Chondrocyte (in vitro differentiated cells): ENCODE measurements at regions not wholly inside any gene's neighbourhood (a gene's known extent, or its start where the extent isn't known, plus 50 kb on each side); places are given as distances from the start of the nearest gene placed in this dataset.

Experiments
- DNase-seq: peaks from one replicate; pipeline ENCODE4 v3.0.0; 2021; ENCODE audit warnings: mixed read lengths, low spot score
- H3K27ac Mint-ChIP-seq: one replicate; pipeline ENCODE4 v1.8.0; 2021; ENCODE audit warnings: mild to moderate bottlenecking, moderate library complexity, mixed read lengths; ENCODE audit not compliant: unreplicated experiment
- H3K27me3 Mint-ChIP-seq: 2 replicates; pipeline ENCODE4 v1.8.0; 2021; ENCODE audit warnings: low read depth, mixed read lengths
- H3K36me3 Mint-ChIP-seq: 2 replicates; pipeline ENCODE4 v1.8.0; 2021; ENCODE audit warnings: low read depth, mixed read lengths
- H3K4me1 Mint-ChIP-seq: 2 replicates; pipeline ENCODE4 v1.8.0; 2021; ENCODE audit warnings: low read depth, mild to moderate bottlenecking, mixed read lengths
- H3K4me3 Mint-ChIP-seq: one replicate; pipeline ENCODE4 v1.8.0; 2021; ENCODE audit warnings: mild to moderate bottlenecking, moderate library complexity, mixed read lengths; ENCODE audit not compliant: unreplicated experiment
- H3K9me3 Mint-ChIP-seq: 2 replicates; pipeline ENCODE4 v1.8.0; 2021; ENCODE audit warnings: low read depth, mixed read lengths
- TF ChIP-seq, protein P1 (sequence below): fragments of 200-600 bp; sonication (generic); IDR thresholded peaks from 2 replicates; pipeline ENCODE4 v1.5.0; 2021; ENCODE audit warnings: antibody characterized with exemption, mild to moderate bottlenecking, moderate library complexity

DNA sequence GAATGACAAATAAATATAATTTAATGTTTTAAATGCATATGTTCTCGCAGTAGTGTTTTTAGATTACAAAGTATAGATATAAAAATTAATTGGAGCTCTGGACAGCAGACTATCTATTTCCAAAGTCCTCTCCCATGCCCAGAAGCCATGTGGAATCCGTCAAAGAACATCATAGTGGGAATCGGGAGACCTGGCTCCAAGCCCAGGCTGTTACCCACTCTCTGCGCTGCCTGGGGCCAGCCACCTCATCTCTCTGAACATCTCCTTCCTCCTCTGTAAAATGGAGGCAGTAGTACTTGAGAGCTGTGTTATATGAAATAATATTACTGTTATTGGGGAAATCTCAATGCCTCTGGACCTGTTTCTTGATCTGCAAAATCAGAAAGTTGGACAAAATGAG is 58.1 kb upstream of the SLC30A5 start:
- no peaks in the 10 kb centered on the region for H3K9me3 Mint-ChIP-seq
- H3K27me3 Mint-ChIP-seq, result no peaks in the 10 kb centered on the region
- H3K27ac Mint-ChIP-seq, result no peak overlapping the region
- TF ChIP-seq, protein P1, sequence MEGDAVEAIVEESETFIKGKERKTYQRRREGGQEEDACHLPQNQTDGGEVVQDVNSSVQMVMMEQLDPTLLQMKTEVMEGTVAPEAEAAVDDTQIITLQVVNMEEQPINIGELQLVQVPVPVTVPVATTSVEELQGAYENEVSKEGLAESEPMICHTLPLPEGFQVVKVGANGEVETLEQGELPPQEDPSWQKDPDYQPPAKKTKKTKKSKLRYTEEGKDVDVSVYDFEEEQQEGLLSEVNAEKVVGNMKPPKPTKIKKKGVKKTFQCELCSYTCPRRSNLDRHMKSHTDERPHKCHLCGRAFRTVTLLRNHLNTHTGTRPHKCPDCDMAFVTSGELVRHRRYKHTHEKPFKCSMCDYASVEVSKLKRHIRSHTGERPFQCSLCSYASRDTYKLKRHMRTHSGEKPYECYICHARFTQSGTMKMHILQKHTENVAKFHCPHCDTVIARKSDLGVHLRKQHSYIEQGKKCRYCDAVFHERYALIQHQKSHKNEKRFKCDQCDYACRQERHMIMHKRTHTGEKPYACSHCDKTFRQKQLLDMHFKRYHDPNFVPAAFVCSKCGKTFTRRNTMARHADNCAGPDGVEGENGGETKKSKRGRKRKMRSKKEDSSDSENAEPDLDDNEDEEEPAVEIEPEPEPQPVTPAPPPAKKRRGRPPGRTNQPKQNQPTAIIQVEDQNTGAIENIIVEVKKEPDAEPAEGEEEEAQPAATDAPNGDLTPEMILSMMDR, result no peak
- H3K36me3 Mint-ChIP-seq, result no peaks in the 10 kb centered on the region
- DNase-seq, result no peak
- H3K4me1 Mint-ChIP-seq, result peaks cover 2% of the 10 kb centered on the region
- H3K4me3 Mint-ChIP-seq, result no peak overlapping the region

DNA sequence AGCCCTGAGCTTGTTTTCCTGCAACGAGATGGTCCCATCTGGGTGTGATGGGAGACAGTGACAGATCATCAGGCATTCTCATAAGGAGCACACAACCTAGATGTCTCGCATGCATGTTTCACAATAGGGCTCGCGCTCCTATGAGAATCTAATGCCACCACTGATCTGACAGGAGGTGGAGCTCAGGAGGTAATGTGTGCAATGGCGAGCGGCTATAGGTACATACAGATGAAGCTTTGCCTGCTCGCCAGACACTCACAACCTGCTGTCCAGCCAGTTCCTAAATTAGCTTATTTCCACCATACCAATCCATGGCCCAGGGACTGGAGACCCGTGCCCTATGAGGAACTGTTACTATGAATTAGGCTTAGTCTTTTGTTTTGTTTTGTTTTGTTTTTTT is 55.3 kb upstream of the SLC30A5 start:
- Mint-ChIP-seq H3K9me3 (no peaks in the 10 kb centered on the region), H3K27me3 (no peaks in the 10 kb centered on the region), H3K27ac (no peak overlapping the region), H3K36me3 (no peaks in the 10 kb centered on the region), H3K4me3 (no peak overlapping the region), H3K4me1 (peaks cover 4% of the 10 kb centered on the region)
- DNase-seq, result no peak
- TF ChIP-seq, protein P1, result no peak

- Mint-ChIP-seq H3K4me3 (no peak overlapping the region), H3K27ac (no peak overlapping the region), H3K4me1 (peaks cover 4% of the 10 kb centered on the region), H3K9me3 (no peaks in the 10 kb centered on the region), H3K36me3 (no peaks in the 10 kb centered on the region), H3K27me3 (no peaks in the 10 kb centered on the region)
- DNase-seq, result no peak
- TF ChIP-seq, protein P1, result no peak
Observed at GRCh38 chr5:69039829-69040228, 54.0 kb upstream of the SLC30A5 start.

DNA sequence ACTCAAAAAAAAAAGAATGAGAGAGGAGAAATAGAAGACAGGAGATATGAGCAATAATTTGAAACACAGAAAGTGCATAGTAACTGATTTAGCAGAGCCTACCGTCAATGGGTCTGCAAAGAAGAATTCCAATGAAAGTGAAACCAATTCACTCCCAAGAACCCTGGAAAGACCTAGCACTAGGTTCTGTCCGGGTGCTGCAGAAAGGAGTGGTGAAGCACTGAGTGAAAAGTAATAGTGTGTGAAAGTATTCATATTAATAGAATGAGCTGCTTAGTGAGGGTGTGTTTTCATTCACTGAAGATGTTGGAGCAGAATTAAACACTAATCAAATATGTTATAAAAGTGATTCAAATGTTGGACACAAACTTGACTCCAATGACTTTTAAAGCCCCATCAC is 51.3 kb upstream of the SLC30A5 start:
- DNase-seq, result no peak
- no peaks in the 10 kb centered on the region for H3K9me3 Mint-ChIP-seq
- peak overlapping the region; percentile 69 for H3K27ac Mint-ChIP-seq
- H3K4me1 Mint-ChIP-seq, result peaks cover 6% of the 10 kb centered on the region
- no peaks in the 10 kb centered on the region for H3K36me3 Mint-ChIP-seq
- no peak overlapping the region for H3K4me3 Mint-ChIP-seq
- no peaks in the 10 kb centered on the region for H3K27me3 Mint-ChIP-seq
- TF ChIP-seq, protein P1, result no peak

- peaks cover 6% of the 10 kb centered on the region for H3K4me1 Mint-ChIP-seq
- DNase-seq, result no peak
- TF ChIP-seq, protein P1, result peak; percentile 98
- peak overlapping the region; percentile 42 for H3K27ac Mint-ChIP-seq
- no peaks in the 10 kb centered on the region for H3K9me3 Mint-ChIP-seq
- H3K4me3 Mint-ChIP-seq, result peak overlapping the region; percentile 65
- H3K36me3 Mint-ChIP-seq, result no peaks in the 10 kb centered on the region
- no peaks in the 10 kb centered on the region for H3K27me3 Mint-ChIP-seq
Observed at GRCh38 chr5:69042915-69043654, 50.7 kb upstream of the SLC30A5 start.
